ENCODE measurements at regions not wholly inside any gene's neighbourhood (a gene's known extent, or its start where the extent isn't known, plus 50 kb on each side); places are given as distances from the start of the nearest gene placed in this dataset.
"Not testable (repeated sequence)": the region's sequence is repeated elsewhere in the genome, so short reads cannot be mapped to it uniquely, and the experiment has no call there.

GRCh38 chr21:6044695-6045094 lies 4476.7 kb upstream of the TPTE start:
- not testable (repeated sequence) for TF ChIP-seq CTCF, POLR2A (IDR thresholded peaks at IDR 0.05)

Measured in thyroid gland (tissue), 4 donors.